Activated naive CD4-positive, alpha-beta T cell treated with Interleukin-2 at 50 U/mL for 16 hours (primary cell): ENCODE measurements at regions not wholly inside any gene's neighbourhood (a gene's known extent, or its start where the extent isn't known, plus 50 kb on each side); places are given as distances from the start of the nearest gene placed in this dataset.
"Not testable (repeated sequence)": the region's sequence is repeated elsewhere in the genome, so short reads cannot be mapped to it uniquely, and the experiment has no call there.

Experiments used
- DNase-seq: peaks from one replicate; pipeline ENCODE4 v3.0.0-alpha.2; 2020

- DNase-seq, result not testable (repeated sequence)
Observed at GRCh38 chr1:120277428-120278258, 101.3 kb upstream of the SEC22B start.

GRCh38 chr1:120276710-120277109, 100.4 kb upstream of the SEC22B start:
- DNase-seq, result not testable (repeated sequence)

GRCh38 chr1:120274438-120274837, 98.1 kb upstream of the SEC22B start:
- DNase-seq, result not testable (repeated sequence)

GRCh38 chr1:120273363-120273762, 97.0 kb upstream of the SEC22B start:
- not testable (repeated sequence) for DNase-seq

- DNase-seq, result not testable (repeated sequence)
Observed at GRCh38 chr1:120272242-120272641, 95.9 kb upstream of the SEC22B start.

DNA sequence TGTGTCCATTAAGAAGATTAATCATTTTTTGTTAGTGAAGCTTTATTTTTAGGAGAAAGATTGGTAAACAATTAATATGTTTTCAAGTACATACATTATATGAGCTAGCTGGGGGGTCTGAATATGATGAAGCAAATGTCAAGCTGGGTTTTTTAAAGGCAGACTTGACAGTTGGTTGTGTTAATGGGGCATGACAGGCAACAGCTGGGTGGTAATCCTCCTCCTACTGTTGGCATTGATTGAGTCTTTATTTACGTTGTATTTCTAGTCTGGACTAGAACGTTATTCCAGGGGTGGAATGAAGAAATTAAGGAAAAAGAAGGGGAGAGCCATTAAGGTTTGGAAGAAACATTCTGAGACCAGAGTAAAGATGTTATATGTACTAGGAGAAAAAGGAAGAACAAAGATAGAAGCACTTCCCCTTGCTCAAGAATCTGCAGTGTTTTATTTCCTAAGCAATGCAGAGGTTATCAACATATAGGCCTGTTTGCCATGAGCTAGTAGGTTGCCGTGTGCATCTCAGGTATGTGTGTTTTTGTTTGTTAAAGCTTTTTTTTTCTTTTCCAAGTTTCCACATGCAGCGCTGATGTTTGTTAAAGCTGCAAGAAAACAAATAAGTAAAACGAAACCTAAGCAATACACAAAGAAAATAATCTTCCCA, 95.4 kb upstream of the SEC22B start:
- not testable (repeated sequence) for DNase-seq

DNA sequence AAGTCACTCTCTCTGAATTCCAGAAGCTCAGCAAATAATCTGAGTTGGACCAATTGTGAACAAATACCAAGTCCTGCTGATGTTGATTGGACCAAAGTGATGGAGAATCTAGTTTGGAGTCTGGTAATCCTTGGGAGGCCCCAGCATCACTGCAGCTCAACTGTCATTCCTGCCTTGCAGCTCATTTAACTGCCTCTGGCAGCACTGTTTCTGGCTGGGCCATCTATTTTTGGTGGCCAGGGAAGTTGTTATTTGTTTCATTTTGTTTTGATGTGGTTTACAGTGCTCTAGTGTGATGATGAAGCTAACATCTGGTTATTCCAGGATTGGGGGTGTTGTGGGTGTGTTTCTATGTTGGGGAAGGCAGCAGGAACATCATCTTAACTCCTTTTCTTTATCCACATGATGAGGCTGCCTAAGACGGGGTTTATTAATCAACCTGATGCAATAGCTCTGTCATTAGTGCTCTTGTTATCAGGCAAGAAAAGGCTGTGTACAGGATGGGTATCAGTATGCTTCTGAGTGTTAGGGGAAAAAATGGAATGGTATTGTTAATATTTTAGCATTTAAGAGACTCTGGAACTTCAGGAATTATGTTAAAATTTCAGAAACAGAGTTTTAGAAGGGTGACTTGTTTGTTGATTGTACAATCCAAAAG, 91.7 kb upstream of the SEC22B start:
- DNase-seq, result not testable (repeated sequence)

GRCh38 chr1:120264564-120264963, 88.2 kb upstream of the SEC22B start:
- not testable (repeated sequence) for DNase-seq

GRCh38 chr1:120262791-120263751, 86.8 kb upstream of the SEC22B start:
- not testable (repeated sequence) for DNase-seq

GRCh38 chr1:120257778-120258105, 81.4 kb upstream of the SEC22B start:
- DNase-seq, result not testable (repeated sequence)

GRCh38 chr1:120257064-120257777, 80.9 kb upstream of the SEC22B start:
- not testable (repeated sequence) for DNase-seq

DNA sequence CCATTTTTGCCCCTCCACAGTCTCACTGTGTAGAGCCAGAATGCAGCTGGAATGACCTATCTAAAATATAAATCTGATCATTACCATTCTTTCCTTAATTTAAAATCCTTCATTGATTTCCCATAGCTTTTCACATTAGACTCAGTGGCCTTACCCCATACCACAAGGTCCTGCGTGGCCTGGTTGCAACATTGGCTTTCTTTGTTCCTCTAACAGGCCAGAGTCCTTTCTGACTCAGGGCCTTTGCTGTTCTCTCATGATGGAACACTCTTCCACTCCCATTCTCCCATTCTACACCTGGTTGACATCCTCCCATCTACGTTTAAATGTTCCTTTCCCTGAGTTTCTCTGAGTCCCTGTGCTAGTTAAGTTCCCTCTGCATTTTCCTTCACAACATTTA, 74.4 kb upstream of the SEC22B start:
- not testable (repeated sequence) for DNase-seq

GRCh38 chr1:120248726-120249427, 72.6 kb upstream of the SEC22B start:
- not testable (repeated sequence) for DNase-seq

DNA sequence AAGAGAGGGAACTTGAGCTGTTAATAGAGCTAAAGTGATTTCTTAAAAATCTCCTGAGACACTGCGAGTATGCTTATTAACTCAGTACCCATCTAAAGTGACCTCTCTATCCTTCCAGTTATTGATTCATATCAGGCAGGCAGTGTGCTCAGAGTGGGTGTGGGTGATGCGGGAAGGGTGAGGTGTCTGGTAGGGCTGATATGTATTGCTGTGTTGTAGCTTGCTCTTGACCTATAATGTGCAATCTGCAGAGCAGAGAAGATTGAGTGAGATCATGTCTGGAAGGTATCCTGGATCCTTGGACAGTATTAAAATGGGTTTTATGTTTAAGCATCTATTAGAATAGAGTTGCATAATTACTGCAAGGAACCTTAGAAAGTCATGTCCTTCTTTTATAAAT, 71.9 kb upstream of the SEC22B start:
- not testable (repeated sequence) for DNase-seq

- not testable (repeated sequence) for DNase-seq
Observed at GRCh38 chr1:120243867-120244266, 67.5 kb upstream of the SEC22B start.

DNA sequence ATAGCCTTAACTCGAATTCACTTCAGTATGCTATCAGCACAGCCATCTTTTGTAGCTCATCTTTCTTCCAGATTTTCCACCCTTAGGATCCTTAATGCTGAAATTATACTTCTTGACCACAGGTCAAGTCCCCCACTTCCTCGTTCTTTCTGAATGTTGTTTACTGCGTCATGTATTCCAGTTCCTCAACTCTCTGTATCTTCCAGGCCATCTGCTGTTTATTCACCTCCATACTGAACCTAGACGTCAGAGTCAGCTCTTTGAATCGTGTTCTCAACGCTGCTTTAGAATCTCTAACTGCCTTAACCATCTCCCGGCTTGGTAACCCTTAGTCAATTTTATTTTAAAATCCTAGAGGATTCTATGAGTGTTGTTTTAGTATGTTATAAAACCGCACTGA, 66.3 kb upstream of the SEC22B start:
- not testable (repeated sequence) for DNase-seq

DNA sequence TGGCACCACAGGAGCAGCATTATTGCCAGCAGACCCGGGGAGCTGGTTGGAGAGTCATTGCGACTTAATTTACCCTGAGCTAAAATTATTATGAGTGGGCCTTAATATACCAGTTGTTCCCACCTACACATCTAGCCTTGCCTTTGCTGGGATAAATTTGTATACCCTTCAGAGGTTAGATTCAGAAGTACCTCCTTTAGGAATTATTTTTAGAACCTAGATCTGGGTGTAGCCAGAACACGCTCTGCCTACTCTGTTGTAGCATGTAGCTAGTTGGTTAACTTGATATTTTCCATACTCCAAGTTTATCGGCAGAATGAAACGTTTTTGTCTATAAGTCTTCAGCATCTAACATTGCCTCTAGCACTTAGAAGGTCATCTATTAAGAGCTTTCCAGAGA, 65.5 kb upstream of the SEC22B start:
- not testable (repeated sequence) for DNase-seq

DNA sequence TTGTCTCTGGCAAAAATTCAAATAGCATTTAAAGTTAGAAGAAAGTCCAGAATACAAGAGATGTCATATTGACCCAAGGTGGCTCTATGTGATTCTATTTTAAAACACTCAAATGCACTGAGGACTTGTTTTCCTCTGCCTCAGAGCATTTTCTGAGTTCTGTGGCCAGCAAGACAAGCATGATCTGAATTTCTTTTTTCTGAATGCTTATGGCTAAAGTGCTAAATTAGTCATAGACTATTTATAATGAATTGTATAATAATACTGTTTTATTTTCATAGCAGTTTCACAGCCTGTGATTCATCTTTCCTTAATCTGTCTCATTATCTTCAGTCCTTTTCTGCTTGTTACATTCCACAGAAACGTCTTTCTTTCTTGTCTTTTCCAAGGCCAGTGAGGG, 63.9 kb upstream of the SEC22B start:
- not testable (repeated sequence) for DNase-seq

- not testable (repeated sequence) for DNase-seq
Observed at GRCh38 chr1:120239351-120239750, 63.0 kb upstream of the SEC22B start.

DNA sequence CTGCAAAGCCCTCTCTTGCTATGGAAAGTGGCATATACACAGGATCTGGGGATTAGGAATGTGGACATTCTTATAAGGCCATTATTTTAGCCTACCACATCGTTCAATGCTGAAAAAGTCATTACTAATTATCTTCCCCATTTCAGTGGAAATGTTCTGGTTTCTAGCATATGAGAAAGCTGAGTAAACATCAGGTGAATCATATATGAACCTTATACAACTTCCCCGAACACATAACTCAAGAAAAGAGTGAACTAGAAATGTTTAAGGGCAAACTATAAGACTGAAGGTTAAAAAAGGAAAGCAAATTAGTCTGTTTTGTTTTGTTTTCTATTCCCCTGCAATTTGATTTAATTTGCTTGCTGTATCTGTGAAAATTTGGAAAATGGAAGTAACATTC, 62.5 kb upstream of the SEC22B start:
- not testable (repeated sequence) for DNase-seq

DNA sequence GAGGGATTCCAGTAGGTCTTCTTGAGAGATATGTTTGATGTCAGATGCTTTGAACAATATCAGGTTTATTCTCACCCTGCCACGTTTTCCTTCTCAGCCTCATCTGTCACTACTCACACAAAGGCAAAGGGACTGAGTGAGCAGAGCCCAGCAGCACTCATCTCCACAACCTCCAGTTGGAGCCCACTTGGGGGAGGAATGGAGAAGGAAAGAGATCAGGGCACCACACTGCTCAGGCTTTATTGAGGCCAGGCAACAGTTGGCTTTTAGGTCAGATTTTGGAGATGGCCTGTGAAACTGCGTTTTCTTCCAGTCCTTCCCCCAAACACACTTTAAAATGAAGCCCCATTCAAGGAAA, 57.3 kb upstream of the SEC22B start:
- not testable (repeated sequence) for DNase-seq
